Right renal cortex interstitium (tissue), 3 donors: ENCODE measurements at regions not wholly inside any gene's neighbourhood (a gene's known extent, or its start where the extent isn't known, plus 50 kb on each side); places are given as distances from the start of the nearest gene placed in this dataset.

Experiments
- DNase-seq, 3 donors: peaks; one replicate each; pipeline ENCODE4 v3.0.0-alpha.2; 2013; ENCODE audit warnings: low read depth in 3 of 3, low spot score in 2 of 3

- no peak for DNase-seq
Observed at GRCh38 chr3:16802389-16802788, 82.4 kb upstream of the PLCL2 start.

- no peak for DNase-seq
Observed at GRCh38 chr3:16803019-16803418, 81.7 kb upstream of the PLCL2 start.

- no peak for DNase-seq
Observed at GRCh38 chr3:16807391-16807790, 77.4 kb upstream of the PLCL2 start.

GRCh38 chr3:16808393-16809107, 76.2 kb upstream of the PLCL2 start:
- no peak for DNase-seq

- no peak for DNase-seq
Observed at GRCh38 chr3:16809482-16809881, 75.3 kb upstream of the PLCL2 start.

- no peak for DNase-seq
Observed at GRCh38 chr3:16809993-16810392, 74.8 kb upstream of the PLCL2 start.

- no peak for DNase-seq
Observed at GRCh38 chr3:16810593-16811367, 74.0 kb upstream of the PLCL2 start.

GRCh38 chr3:16811950-16812349, 72.8 kb upstream of the PLCL2 start:
- DNase-seq, result no peak

GRCh38 chr3:16813336-16813735, 71.4 kb upstream of the PLCL2 start:
- no peak for DNase-seq

- DNase-seq, result no peak
Observed at GRCh38 chr3:16816048-16816780, 68.5 kb upstream of the PLCL2 start.

GRCh38 chr3:16817197-16817596, 67.6 kb upstream of the PLCL2 start:
- DNase-seq, result no peak

- no peak for DNase-seq
Observed at GRCh38 chr3:16818194-16818593, 66.6 kb upstream of the PLCL2 start.

GRCh38 chr3:16818945-16819344, 65.8 kb upstream of the PLCL2 start:
- no peak for DNase-seq

GRCh38 chr3:16820485-16820884, 64.3 kb upstream of the PLCL2 start:
- DNase-seq, result no peak

- no peak for DNase-seq
Observed at GRCh38 chr3:16821053-16821452, 63.7 kb upstream of the PLCL2 start.

- no peak for DNase-seq
Observed at GRCh38 chr3:16824081-16824696, 60.6 kb upstream of the PLCL2 start.

GRCh38 chr3:16825617-16826204, 59.0 kb upstream of the PLCL2 start:
- no peak for DNase-seq

- no peak for DNase-seq
Observed at GRCh38 chr3:16828815-16829214, 55.9 kb upstream of the PLCL2 start.

- DNase-seq, result no peak
Observed at GRCh38 chr3:16831846-16832245, 52.9 kb upstream of the PLCL2 start.

- no peak for DNase-seq
Observed at GRCh38 chr3:16834214-16834613, 50.5 kb upstream of the PLCL2 start.

- DNase-seq, result no peak
Observed at GRCh38 chr3:16834753-16835152, 50.0 kb upstream of the PLCL2 start.
